Mesenchymal stem cell (in vitro differentiated cells and primary cell): ENCODE measurements at regions not wholly inside any gene's neighbourhood (a gene's known extent, or its start where the extent isn't known, plus 50 kb on each side); places are given as distances from the start of the nearest gene placed in this dataset.
"Not testable (repeated sequence)": the region's sequence is repeated elsewhere in the genome, so short reads cannot be mapped to it uniquely, and the experiment has no call there.

Experiments
- DNase-seq: peaks from one replicate; pipeline ENCODE4 v3.0.0-alpha.2; 2013
- H2AFZ ChIP-seq: one replicate; pipeline ENCODE4 v1.6.1; 2013; ENCODE audit warnings: low read depth, mild to moderate bottlenecking, control low read depth, inconsistent platforms, low read length, moderate library complexity
- H2AK5ac ChIP-seq: 2 replicates; pipeline ENCODE4 v1.6.1; 2013; ENCODE audit warnings: low read length, moderate library complexity, mild to moderate bottlenecking, inconsistent platforms; ENCODE audit not compliant: severe bottlenecking
- H2BK120ac ChIP-seq: one replicate; pipeline ENCODE4 v1.6.1; 2013; ENCODE audit warnings: low read depth, mild to moderate bottlenecking, inconsistent platforms, low read length, moderate library complexity
- H2BK12ac ChIP-seq, 2 experiments: one replicate each; pipeline ENCODE4 v1.6.1; 2013; ENCODE audit warnings: inconsistent platforms in 2 of 2, low read length in 2 of 2, mild to moderate bottlenecking in 2 of 2, moderate library complexity in 2 of 2, control low read depth in 1 of 2
- H2BK15ac ChIP-seq: one replicate; pipeline ENCODE4 v1.6.1; 2013; ENCODE audit warnings: mild to moderate bottlenecking, low read depth, inconsistent platforms; ENCODE audit not compliant: poor library complexity, severe bottlenecking
- H2BK5ac ChIP-seq: 2 replicates; pipeline ENCODE4 v1.6.1; 2013; ENCODE audit warnings: low read depth, mild to moderate bottlenecking, low read length, control low read depth, inconsistent platforms; ENCODE audit not compliant: poor library complexity, severe bottlenecking
- H3K14ac ChIP-seq, 2 experiments: one replicate each; pipeline ENCODE4 v1.6.1; 2013; ENCODE audit warnings: inconsistent platforms in 2 of 2, low read length in 2 of 2, control low read depth in 1 of 2, mild to moderate bottlenecking in 1 of 2, moderate library complexity in 1 of 2
- H3K18ac ChIP-seq, 2 experiments: one replicate each; pipeline ENCODE4 v1.6.1; 2013; ENCODE audit warnings: inconsistent platforms in 2 of 2, low read length in 2 of 2, control low read depth in 1 of 2, low read depth in 1 of 2, mild to moderate bottlenecking in 1 of 2
- H3K23ac ChIP-seq, 2 experiments: one replicate each; pipeline ENCODE4 v1.6.1; 2013; ENCODE audit warnings: inconsistent platforms in 2 of 2, low read length in 2 of 2, mild to moderate bottlenecking in 2 of 2, moderate library complexity in 2 of 2, control low read depth in 1 of 2
- H3K27ac ChIP-seq: 2 replicates; pipeline ENCODE4 v1.5.1; 2013; ENCODE audit warnings: mild to moderate bottlenecking, moderate library complexity, low read length, control low read depth, inconsistent platforms; ENCODE audit not compliant: poor library complexity, severe bottlenecking
- H3K27me3 ChIP-seq, 2 experiments: 2 replicates each; pipeline versions ENCODE4 v1.6.1 to v1.7.0; 2013; ENCODE audit warnings: low read length in 2 of 2, mild to moderate bottlenecking in 2 of 2, moderate library complexity in 2 of 2, control low read depth in 1 of 2, inconsistent platforms in 1 of 2; ENCODE audit not compliant: control insufficient read depth in 1 of 2, insufficient read depth in 1 of 2
- H3K36me3 ChIP-seq, 2 experiments: 2 replicates each; pipeline versions ENCODE4 v1.6.1 to v1.7.0; 2013; ENCODE audit warnings: low read length in 2 of 2, control low read depth in 1 of 2, inconsistent platforms in 1 of 2, low read depth in 1 of 2, mild to moderate bottlenecking in 1 of 2; ENCODE audit not compliant: insufficient read depth in 2 of 2, control insufficient read depth in 1 of 2
- H3K4ac ChIP-seq, 2 experiments: one replicate each; pipeline ENCODE4 v1.6.1; 2013; ENCODE audit warnings: inconsistent platforms in 2 of 2, low read length in 2 of 2, mild to moderate bottlenecking in 2 of 2, moderate library complexity in 2 of 2, control low read depth in 1 of 2, low read depth in 1 of 2
- H3K4me1 ChIP-seq: 2 replicates; pipeline ENCODE4 v1.6.1; 2013; ENCODE audit warnings: low read depth, low read length, control low read depth; ENCODE audit not compliant: control insufficient read depth, insufficient read depth
- H3K4me2 ChIP-seq: 2 replicates; pipeline ENCODE4 v1.6.1; 2013; ENCODE audit warnings: low read length, mild to moderate bottlenecking, inconsistent platforms; ENCODE audit not compliant: poor library complexity, severe bottlenecking
- H3K4me3 ChIP-seq, 2 experiments: 2 replicates each; pipeline versions ENCODE4 v1.5.1 to v1.7.0; 2013; ENCODE audit warnings: low read length in 2 of 2, mild to moderate bottlenecking in 2 of 2, control low read depth in 1 of 2, low read depth in 1 of 2; ENCODE audit not compliant: insufficient read depth in 1 of 2
- H3K79me1 ChIP-seq: replicated peaks from 2 replicates; pipeline ENCODE4 v1.6.1; 2013; ENCODE audit warnings: mild to moderate bottlenecking, control low read depth, low read length, inconsistent platforms; ENCODE audit not compliant: poor library complexity, severe bottlenecking
- H3K9ac ChIP-seq: 2 replicates; pipeline ENCODE4 v1.7.0; 2013; ENCODE audit warnings: mild to moderate bottlenecking, low read length, moderate library complexity
- H3K9me3 ChIP-seq: 2 replicates; pipeline ENCODE4 v1.7.0; 2013; ENCODE audit warnings: mild to moderate bottlenecking, low read length; ENCODE audit not compliant: control insufficient read depth
- H4K8ac ChIP-seq: one replicate; pipeline ENCODE4 v1.6.1; 2013; ENCODE audit warnings: inconsistent platforms, mild to moderate bottlenecking, low read length, moderate library complexity
- H4K91ac ChIP-seq: one replicate; pipeline ENCODE4 v1.6.1; 2013; ENCODE audit warnings: mild to moderate bottlenecking, low read length, inconsistent platforms
- WGBS: methylation state at CpG from one replicate; pipeline ENCODE4 v1.1.7; 2013; ENCODE audit warnings: mixed read lengths; 5-methylcytosine and 5-hydroxymethylcytosine counted together

GRCh38 chr21:5060364-5061083, 5460.9 kb upstream of the TPTE start:
- H3K4me2 ChIP-seq, H2BK15ac ChIP-seq, H3K9me3 ChIP-seq, H2BK12ac ChIP-seq, H2BK5ac ChIP-seq, H2AFZ ChIP-seq, H3K18ac ChIP-seq, H3K4ac ChIP-seq, H3K14ac ChIP-seq, H3K4me1 ChIP-seq, H4K91ac ChIP-seq, H3K27me3 ChIP-seq, H3K27ac ChIP-seq, H3K4me3 ChIP-seq, DNase-seq, H3K36me3 ChIP-seq, H3K9ac ChIP-seq, H3K79me1 ChIP-seq, H3K23ac ChIP-seq, H2BK120ac ChIP-seq, H2AK5ac ChIP-seq, H4K8ac ChIP-seq: not testable (repeated sequence)
- no CpG with 5 or more reads among the region's 30 CpGs for WGBS

GRCh38 chr21:5064581-5065142, 5456.7 kb upstream of the TPTE start:
- H3K14ac ChIP-seq, H3K9ac ChIP-seq, H2BK120ac ChIP-seq, H4K91ac ChIP-seq, H3K4me2 ChIP-seq, H2BK12ac ChIP-seq, H3K36me3 ChIP-seq, H2BK5ac ChIP-seq, H3K27ac ChIP-seq, H3K4me3 ChIP-seq, H3K9me3 ChIP-seq, H4K8ac ChIP-seq, H3K18ac ChIP-seq, H2BK15ac ChIP-seq, H3K4me1 ChIP-seq, H3K23ac ChIP-seq, H3K79me1 ChIP-seq, H3K4ac ChIP-seq, DNase-seq, H2AFZ ChIP-seq, H3K27me3 ChIP-seq, H2AK5ac ChIP-seq: not testable (repeated sequence)
- no CpG with 5 or more reads among the region's 25 CpGs for WGBS

GRCh38 chr21:5065240-5066211, 5455.9 kb upstream of the TPTE start:
- not testable (repeated sequence) for H3K14ac ChIP-seq, H2AK5ac ChIP-seq, H2BK15ac ChIP-seq, H3K27me3 ChIP-seq, H3K9ac ChIP-seq, H2BK5ac ChIP-seq, H2BK12ac ChIP-seq, H2AFZ ChIP-seq, H3K23ac ChIP-seq, H3K79me1 ChIP-seq, H3K4me1 ChIP-seq, H4K8ac ChIP-seq, H3K4me2 ChIP-seq, H3K4ac ChIP-seq, H4K91ac ChIP-seq, H3K27ac ChIP-seq, H3K9me3 ChIP-seq, H2BK120ac ChIP-seq, H3K4me3 ChIP-seq, H3K36me3 ChIP-seq
- H3K18ac ChIP-seq, result peak overlapping the region in 1 of 2 experiments; percentile 66
- WGBS, result 91% methylated on average over 15 of the region's 26 CpGs
- DNase-seq, result peak; percentile 12

- not testable (repeated sequence) for H2AFZ ChIP-seq, H3K27me3 ChIP-seq, H3K14ac ChIP-seq, H3K9ac ChIP-seq, H3K4me1 ChIP-seq, H2BK5ac ChIP-seq, DNase-seq, H3K36me3 ChIP-seq, H2AK5ac ChIP-seq, H3K4ac ChIP-seq, H3K4me3 ChIP-seq, H3K18ac ChIP-seq, H4K91ac ChIP-seq, H2BK15ac ChIP-seq, H3K27ac ChIP-seq, H2BK12ac ChIP-seq, H3K79me1 ChIP-seq, H3K23ac ChIP-seq, H4K8ac ChIP-seq, H2BK120ac ChIP-seq, H3K9me3 ChIP-seq, H3K4me2 ChIP-seq
- no CpG with 5 or more reads among the region's 12 CpGs for WGBS
Observed at GRCh38 chr21:5066682-5067251, 5454.6 kb upstream of the TPTE start.
